Esophagus squamous epithelium (tissue), 4 donors: ENCODE measurements at regions not wholly inside any gene's neighbourhood (a gene's known extent, or its start where the extent isn't known, plus 50 kb on each side); places are given as distances from the start of the nearest gene placed in this dataset.

Experiments
- CTCF ChIP-seq, 6 experiments: fragments of 450-650 bp in 4 of 6; fragments of 200-600 bp in 2 of 6; sonication (generic) in 2 of 6; IDR thresholded peaks; one replicate each; pipeline ENCODE4 v1.5.1; 2016 to 2019; ENCODE audit warnings: antibody characterized with exemption in 6 of 6, mild to moderate bottlenecking in 4 of 6, moderate library complexity in 4 of 6
- POLR2A ChIP-seq, 4 donors: fragments of 450-650 bp; IDR thresholded peaks; one replicate each; pipeline ENCODE4 v1.6.1; 2017; ENCODE audit warnings: antibody characterized with exemption in 4 of 4, mild to moderate bottlenecking in 4 of 4, moderate library complexity in 3 of 4

GRCh38 chr1:37306871-37307270 is 167.5 kb upstream of the ZC3H12A start:
- TF ChIP-seq CTCF (IDR thresholded peaks at IDR 0.05) (no peak), POLR2A (IDR thresholded peaks at IDR 0.05) (no peak)
